ENCODE measurements at regions not wholly inside any gene's neighbourhood (a gene's known extent, or its start where the extent isn't known, plus 50 kb on each side); places are given as distances from the start of the nearest gene placed in this dataset.
A peak's percentile ranks its signal among the peaks of the same experiment; 100 is the strongest.

GRCh38 chr1:222037720-222038119 is 295.8 kb upstream of the DUSP10 start (continued):
- no peak for TF ChIP-seq ZNF354C (tag by site-specific recombination; IDR thresholded peaks at IDR 0.05; ENCODE audit: borderline replicate concordance, low read depth)
- TF ChIP-seq ZNF501 (tag by site-specific recombination; IDR thresholded peaks at IDR 0.05): no peak
- no peak for TF ChIP-seq ZNF747 (tag by site-specific recombination; IDR thresholded peaks at IDR 0.05)
- no peak for TF ChIP-seq ZNF596 (tag by site-specific recombination; IDR thresholded peaks at IDR 0.05)
- no peak for TF ChIP-seq ZNF555 (tag by site-specific recombination; conservative IDR thresholded peaks at IDR 0.05)
- no peak for TF ChIP-seq ZNF404 (tag by site-specific recombination; IDR thresholded peaks at IDR 0.05)

GRCh38 chr1:222034790-222035189 is 292.9 kb upstream of the DUSP10 start:
- H3K9me3 ChIP-seq (ENCODE audit: control insufficient read depth, insufficient read depth, low read depth, low read length): no peaks in the 10 kb centered on the region
- no peaks in the 10 kb centered on the region for H3K4me1 ChIP-seq (ENCODE audit: control insufficient read depth, insufficient read depth, low read length)
- no peak overlapping the region for H3K27ac ChIP-seq (ENCODE audit: extremely low read depth, low read depth, low read length)
- ChIA-PET POLR2A (no interaction called here), CTCF (no interaction called here)
- H3K4me3 ChIP-seq (ENCODE audit: low read depth, low read length): no peak overlapping the region
- H3K36me3 ChIP-seq (ENCODE audit: control insufficient read depth in 2 of 2, insufficient read depth in 1 of 2, low read length in 2 of 2): no peaks in the 10 kb centered on the region
- no peak for TF ChIP-seq ZEB2 (tag by site-specific recombination; IDR thresholded peaks at IDR 0.05)
- peak; percentile 73 for TF ChIP-seq FEZF1 (tag by site-specific recombination; IDR thresholded peaks at IDR 0.05)

GRCh38 chr1:222033450-222033849 is 291.6 kb upstream of the DUSP10 start:
- Histone ChIP-seq H3K9me3 (ENCODE audit: control insufficient read depth, insufficient read depth, low read depth, low read length) (no peaks in the 10 kb centered on the region), H3K4me3 (ENCODE audit: low read depth, low read length) (no peak overlapping the region), H3K36me3 (ENCODE audit: control insufficient read depth in 2 of 2, insufficient read depth in 1 of 2, low read length in 2 of 2) (no peaks in the 10 kb centered on the region), H3K27ac (ENCODE audit: extremely low read depth, low read depth, low read length) (no peak overlapping the region), H3K4me1 (ENCODE audit: control insufficient read depth, insufficient read depth, low read length) (no peaks in the 10 kb centered on the region)
- no peak for TF ChIP-seq ZNF621 (tag by site-specific recombination; IDR thresholded peaks at IDR 0.05)
- TF ChIP-seq ZSCAN5A (tag by site-specific recombination; IDR thresholded peaks at IDR 0.05): no peak
- no peak for TF ChIP-seq IKZF3 (tag by site-specific recombination; IDR thresholded peaks at IDR 0.05)
- TF ChIP-seq KLF8 (tag by site-specific recombination; IDR thresholded peaks at IDR 0.05): no peak
- TF ChIP-seq ZNF175 (tag by site-specific recombination; IDR thresholded peaks at IDR 0.05): no peak
- no peak for TF ChIP-seq PATZ1 (tag by site-specific recombination; IDR thresholded peaks at IDR 0.05)
- TF ChIP-seq YY2 (tag by site-specific recombination; IDR thresholded peaks at IDR 0.05): no peak
- no peak for TF ChIP-seq ZNF354C (tag by site-specific recombination; IDR thresholded peaks at IDR 0.05; ENCODE audit: borderline replicate concordance, low read depth)
- ChIA-PET CTCF (interaction anchor here (1.1 kb wide), 1 partner anchor 432 kb away, joined by 3 read pairs; no protein-coding TSS in a partner anchor), POLR2A (no interaction called here)

GRCh38 chr1:222031318-222031717 is 289.4 kb upstream of the DUSP10 start:
- Histone ChIP-seq H3K4me1 (ENCODE audit: control insufficient read depth, insufficient read depth, low read length) (no peaks in the 10 kb centered on the region), H3K36me3 (ENCODE audit: control insufficient read depth in 2 of 2, insufficient read depth in 1 of 2, low read length in 2 of 2) (no peaks in the 10 kb centered on the region), H3K9me3 (ENCODE audit: control insufficient read depth, insufficient read depth, low read depth, low read length) (no peaks in the 10 kb centered on the region), H3K4me3 (ENCODE audit: low read depth, low read length) (no peak overlapping the region), H3K27ac (ENCODE audit: extremely low read depth, low read depth, low read length) (no peak overlapping the region)
- ChIA-PET CTCF (no interaction called here), POLR2A (no interaction called here)
- no peak for TF ChIP-seq TCF7L2 (IDR thresholded peaks at IDR 0.05; ENCODE audit: borderline replicate concordance, low read depth, low read length)
- TF ChIP-seq ZNF114 (tag by site-specific recombination; IDR thresholded peaks at IDR 0.05): no peak
- no peak for TF ChIP-seq ZNF18 (tag by site-specific recombination; IDR thresholded peaks at IDR 0.05)

Measured in HEK293 (cell line).